ENCODE measurements at regions not wholly inside any gene's neighbourhood (a gene's known extent, or its start where the extent isn't known, plus 50 kb on each side); places are given as distances from the start of the nearest gene placed in this dataset.
"Not testable (repeated sequence)": the region's sequence is repeated elsewhere in the genome, so short reads cannot be mapped to it uniquely, and the experiment has no call there.

GRCh38 chr19:29048873-29049272, 164.1 kb downstream of the UQCRFS1 start:
- no peak for DNase-seq

GRCh38 chr19:29045679-29046254, 167.2 kb downstream of the UQCRFS1 start:
- no peak for DNase-seq

- DNase-seq: no peak
Measured at GRCh38 chr19:29044037-29044436, 168.9 kb downstream of the UQCRFS1 start.

- no peak for DNase-seq
Measured at GRCh38 chr19:29042450-29042849, 170.5 kb downstream of the UQCRFS1 start.

GRCh38 chr19:29040951-29041350, 172.0 kb downstream of the UQCRFS1 start:
- peak; percentile 5 for DNase-seq

- DNase-seq: no peak
Measured at GRCh38 chr19:29040292-29040691, 172.7 kb downstream of the UQCRFS1 start.

GRCh38 chr19:29039036-29039435, 173.9 kb downstream of the UQCRFS1 start:
- DNase-seq: not testable (repeated sequence)

- DNase-seq: no peak
Measured at GRCh38 chr19:29031216-29031615, 181.7 kb downstream of the UQCRFS1 start.

- no peak for DNase-seq
Measured at GRCh38 chr19:29029268-29029958, 183.5 kb downstream of the UQCRFS1 start.

GRCh38 chr19:29022599-29022998, 190.4 kb downstream of the UQCRFS1 start:
- DNase-seq: no peak

- no peak for DNase-seq
Measured at GRCh38 chr19:29022165-29022564, 190.8 kb downstream of the UQCRFS1 start.

- no peak for DNase-seq
Measured at GRCh38 chr19:29021232-29021916, 191.6 kb downstream of the UQCRFS1 start.

- no peak for DNase-seq
Measured at GRCh38 chr19:29019403-29019802, 193.5 kb downstream of the UQCRFS1 start.

GRCh38 chr19:29018542-29018941, 194.4 kb downstream of the UQCRFS1 start:
- DNase-seq: no peak

GRCh38 chr19:29017788-29018187, 195.2 kb downstream of the UQCRFS1 start:
- no peak for DNase-seq

- DNase-seq: no peak
Measured at GRCh38 chr19:29016926-29017760, 195.8 kb downstream of the UQCRFS1 start.

GRCh38 chr19:29016353-29016752, 196.6 kb downstream of the UQCRFS1 start:
- no peak for DNase-seq

GRCh38 chr19:29015569-29015968, 197.4 kb downstream of the UQCRFS1 start:
- no peak for DNase-seq

- no peak for DNase-seq
Measured at GRCh38 chr19:29014857-29015436, 198.0 kb downstream of the UQCRFS1 start.

GRCh38 chr19:29013988-29014387, 199.0 kb downstream of the UQCRFS1 start:
- DNase-seq: no peak

- DNase-seq: no peak
Measured at GRCh38 chr19:29013325-29013724, 199.6 kb downstream of the UQCRFS1 start.

- no peak for DNase-seq
Measured at GRCh38 chr19:29012457-29012856, 200.5 kb downstream of the UQCRFS1 start.

- DNase-seq: no peak
Measured at GRCh38 chr19:29010276-29010675, 202.7 kb downstream of the UQCRFS1 start.
